IPS-18a (cell line): ENCODE measurements at regions not wholly inside any gene's neighbourhood (a gene's known extent, or its start where the extent isn't known, plus 50 kb on each side); places are given as distances from the start of the nearest gene placed in this dataset.

Experiments
- H3K27ac ChIP-seq: one replicate; pipeline ENCODE4 v1.5.1; 2013; ENCODE audit warnings: low read length
- H3K27me3 ChIP-seq: one replicate; pipeline ENCODE4 v1.6.1; 2013; ENCODE audit warnings: mild to moderate bottlenecking, low read length; ENCODE audit not compliant: control insufficient read depth, insufficient read depth
- H3K36me3 ChIP-seq: one replicate; pipeline ENCODE4 v1.6.1; 2013; ENCODE audit warnings: low read depth, low read length; ENCODE audit not compliant: control insufficient read depth
- H3K4me1 ChIP-seq: one replicate; pipeline ENCODE4 v1.6.1; 2013; ENCODE audit warnings: low read depth, low read length; ENCODE audit not compliant: control insufficient read depth
- H3K4me3 ChIP-seq: one replicate; pipeline ENCODE4 v1.5.1; 2013; ENCODE audit warnings: low read length
- H3K9ac ChIP-seq: one replicate; pipeline ENCODE4 v1.6.1; 2013; ENCODE audit warnings: mild to moderate bottlenecking, low read length, moderate library complexity
- H3K9me3 ChIP-seq: one replicate; pipeline ENCODE4 v1.6.1; 2013; ENCODE audit warnings: low read depth, low read length; ENCODE audit not compliant: control insufficient read depth

DNA sequence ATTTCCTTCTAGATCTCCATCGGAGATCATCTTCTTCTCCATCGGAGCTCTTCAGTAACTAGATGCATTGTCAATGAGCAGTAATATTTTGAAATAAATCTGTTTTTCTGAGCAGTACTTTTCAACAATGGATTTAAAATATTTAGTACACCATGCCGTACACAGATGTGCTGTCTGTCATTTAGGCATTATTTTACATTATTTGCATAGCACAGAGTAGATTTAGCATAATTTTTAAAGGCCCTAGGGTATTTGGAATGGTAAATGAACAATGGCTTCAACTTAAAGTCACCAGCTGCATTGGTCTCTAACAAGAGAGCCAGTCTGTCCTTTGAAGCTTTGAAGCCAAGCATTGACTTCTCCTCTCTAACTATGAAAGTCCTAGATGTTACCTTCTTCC lies 95.4 kb upstream of the ANKFN1 start:
- Histone ChIP-seq H3K36me3 (no peaks in the 10 kb centered on the region), H3K27ac (no peak overlapping the region), H3K9me3 (peaks cover under 1% of the 10 kb centered on the region), H3K4me3 (no peak overlapping the region), H3K4me1 (no peaks in the 10 kb centered on the region), H3K9ac (no peak overlapping the region), H3K27me3 (no peaks in the 10 kb centered on the region)

DNA sequence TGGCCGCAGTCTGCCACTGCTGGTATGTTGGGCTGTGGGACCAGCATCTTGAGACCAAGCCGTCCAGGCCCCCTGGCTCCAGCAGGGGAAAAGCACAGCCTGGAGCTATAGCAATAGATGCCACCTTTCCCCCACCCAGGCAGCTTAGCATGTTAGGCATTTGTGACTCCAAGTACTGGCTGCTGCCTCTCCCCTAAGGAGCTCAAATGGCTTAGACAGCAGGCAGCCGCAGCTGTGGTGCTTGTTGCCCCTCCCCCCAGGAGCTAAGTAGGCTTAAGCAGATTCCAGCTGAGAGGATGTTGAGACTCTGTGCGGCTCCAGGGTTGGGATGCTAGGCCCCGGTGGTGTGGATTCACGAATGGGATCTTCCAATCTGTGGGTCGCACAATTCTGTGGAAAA lies 88.8 kb upstream of the ANKFN1 start:
- H3K4me1 ChIP-seq = no peaks in the 10 kb centered on the region
- peaks cover 7% of the 10 kb centered on the region for H3K9me3 ChIP-seq
- no peak overlapping the region for H3K9ac ChIP-seq
- H3K27ac ChIP-seq = no peak overlapping the region
- H3K27me3 ChIP-seq = no peaks in the 10 kb centered on the region
- no peaks in the 10 kb centered on the region for H3K36me3 ChIP-seq
- no peak overlapping the region for H3K4me3 ChIP-seq

DNA sequence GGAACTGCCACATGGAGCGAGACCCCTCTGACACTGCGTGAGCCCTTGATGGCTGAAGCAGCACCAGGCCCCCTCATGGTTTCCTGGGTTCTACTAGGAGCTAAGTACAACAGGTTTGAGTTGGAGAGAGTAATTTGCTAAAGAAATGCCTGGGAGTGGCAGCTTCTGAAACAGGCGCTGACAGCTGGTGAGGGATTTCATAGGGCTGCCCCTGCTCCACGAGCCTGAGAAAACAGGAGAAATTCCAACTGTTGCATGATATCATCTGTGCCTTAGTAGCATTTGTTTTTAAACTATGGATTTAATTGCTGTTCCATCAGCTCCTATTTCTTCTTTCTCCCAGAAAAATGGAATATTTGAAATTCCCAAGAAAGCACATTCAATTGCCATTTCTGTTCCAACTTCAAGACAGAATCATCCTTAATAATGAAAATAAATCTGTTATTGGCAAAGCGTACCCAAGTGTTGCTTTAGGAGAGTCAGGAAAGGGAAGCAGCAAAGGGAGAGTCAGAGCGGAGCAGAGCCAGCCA lies 78.8 kb upstream of the ANKFN1 start:
- no peak overlapping the region for H3K27ac ChIP-seq
- H3K4me1 ChIP-seq = no peaks in the 10 kb centered on the region
- H3K9me3 ChIP-seq = no peaks in the 10 kb centered on the region
- H3K27me3 ChIP-seq = no peaks in the 10 kb centered on the region
- H3K4me3 ChIP-seq = no peak overlapping the region
- no peaks in the 10 kb centered on the region for H3K36me3 ChIP-seq
- no peak overlapping the region for H3K9ac ChIP-seq

GRCh38 chr17:56076980-56077379 lies 76.3 kb upstream of the ANKFN1 start:
- Histone ChIP-seq H3K4me1 (no peaks in the 10 kb centered on the region), H3K27me3 (no peaks in the 10 kb centered on the region), H3K4me3 (no peak overlapping the region), H3K27ac (no peak overlapping the region), H3K9ac (no peak overlapping the region), H3K9me3 (no peaks in the 10 kb centered on the region), H3K36me3 (no peaks in the 10 kb centered on the region)

- Histone ChIP-seq H3K36me3 (no peaks in the 10 kb centered on the region), H3K9ac (no peak overlapping the region)
Observed at GRCh38 chr17:56083475-56083874, 69.8 kb upstream of the ANKFN1 start.

DNA sequence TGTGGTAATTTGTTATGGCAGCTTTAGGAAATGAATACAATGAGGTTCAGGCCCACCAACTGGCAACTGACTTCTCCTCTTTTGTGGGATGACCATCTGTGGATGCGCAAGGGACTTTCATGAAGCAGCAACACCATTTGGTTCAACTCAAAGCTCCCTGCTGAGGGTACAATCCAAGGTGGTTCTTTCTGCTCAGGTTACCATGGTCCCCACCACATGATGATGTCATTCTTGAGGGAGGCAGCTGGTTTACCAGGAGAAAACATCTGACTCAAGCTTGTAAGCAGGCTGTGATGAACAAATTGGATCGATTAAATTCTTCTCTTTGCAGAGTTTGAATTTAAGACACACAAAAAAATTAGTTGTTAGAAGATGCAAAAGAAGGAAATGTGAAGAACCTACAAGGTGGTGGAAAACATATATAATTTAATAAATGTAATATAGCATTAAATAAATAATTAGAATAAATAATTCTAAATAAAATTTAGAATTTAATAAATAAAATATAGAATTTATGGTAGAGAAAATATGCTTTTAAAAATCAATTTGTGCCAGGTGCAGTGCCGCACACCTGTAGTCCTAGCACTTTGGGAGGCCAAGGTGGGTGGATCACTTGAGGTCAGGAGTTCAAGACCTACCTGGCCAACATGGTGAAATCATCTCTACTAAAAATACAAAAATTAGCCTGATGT lies 67.6 kb upstream of the ANKFN1 start:
- H3K9ac ChIP-seq = no peak overlapping the region
- H3K9me3 ChIP-seq = no peaks in the 10 kb centered on the region
- no peaks in the 10 kb centered on the region for H3K4me1 ChIP-seq
- H3K4me3 ChIP-seq = no peak overlapping the region
- no peaks in the 10 kb centered on the region for H3K27me3 ChIP-seq
- H3K27ac ChIP-seq = no peak overlapping the region
- H3K36me3 ChIP-seq = no peaks in the 10 kb centered on the region

More at GRCh38 chr17:56083475-56083874, 69.8 kb upstream of the ANKFN1 start:
- H3K4me1 ChIP-seq = no peaks in the 10 kb centered on the region
- no peak overlapping the region for H3K27ac ChIP-seq
- H3K9me3 ChIP-seq = no peaks in the 10 kb centered on the region
- no peak overlapping the region for H3K4me3 ChIP-seq
- H3K27me3 ChIP-seq = no peaks in the 10 kb centered on the region

DNA sequence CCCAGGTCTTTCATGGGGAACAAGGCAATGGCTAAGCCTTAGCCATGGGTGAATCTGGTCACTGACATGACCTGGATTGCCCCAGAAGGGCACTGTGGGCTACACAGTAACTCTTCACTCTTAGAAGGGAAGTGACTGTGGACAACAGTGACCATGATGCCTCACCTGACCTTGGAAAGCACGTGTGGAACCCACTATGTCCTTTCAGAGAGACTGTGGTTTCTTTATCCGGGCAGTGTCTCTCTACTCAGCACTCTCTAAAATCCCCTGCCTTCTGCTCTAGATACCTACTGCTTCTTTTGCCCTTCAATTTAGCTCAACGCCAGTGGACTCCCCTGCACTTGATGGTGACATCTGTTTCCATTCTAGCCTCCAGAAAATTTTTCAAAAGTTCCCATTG lies 66.1 kb upstream of the ANKFN1 start:
- no peak overlapping the region for H3K9ac ChIP-seq
- H3K27ac ChIP-seq = no peak overlapping the region
- no peaks in the 10 kb centered on the region for H3K27me3 ChIP-seq
- no peaks in the 10 kb centered on the region for H3K4me1 ChIP-seq
- no peaks in the 10 kb centered on the region for H3K36me3 ChIP-seq
- H3K4me3 ChIP-seq = no peak overlapping the region
- H3K9me3 ChIP-seq = no peaks in the 10 kb centered on the region

- no peak overlapping the region for H3K4me3 ChIP-seq
- no peaks in the 10 kb centered on the region for H3K4me1 ChIP-seq
- H3K9me3 ChIP-seq = no peaks in the 10 kb centered on the region
- no peak overlapping the region for H3K27ac ChIP-seq
- H3K27me3 ChIP-seq = no peaks in the 10 kb centered on the region
- H3K9ac ChIP-seq = no peak overlapping the region
- H3K36me3 ChIP-seq = no peaks in the 10 kb centered on the region
Observed at GRCh38 chr17:56096026-56096810, 57.1 kb upstream of the ANKFN1 start.

DNA sequence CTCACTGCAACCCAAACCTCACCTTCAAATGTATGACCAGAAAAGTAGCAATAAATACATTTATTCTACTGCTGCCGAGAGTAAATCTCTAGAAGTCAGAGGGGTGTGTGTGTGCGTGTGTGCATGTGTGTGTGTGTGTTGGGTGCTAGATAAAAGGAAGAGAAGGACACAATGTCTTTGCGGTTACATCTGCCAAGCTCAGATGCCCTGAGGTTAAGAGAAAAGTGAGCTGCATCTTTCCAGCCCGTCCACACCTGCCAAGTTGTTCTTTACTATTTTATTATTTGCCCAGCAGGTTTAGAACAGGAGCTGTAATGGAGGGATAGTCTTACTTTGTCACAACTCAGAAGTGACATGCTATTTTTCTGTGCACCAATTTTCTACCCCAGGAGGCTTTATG lies 54.5 kb upstream of the ANKFN1 start:
- Histone ChIP-seq H3K9me3 (no peaks in the 10 kb centered on the region), H3K4me1 (no peaks in the 10 kb centered on the region), H3K36me3 (no peaks in the 10 kb centered on the region), H3K27ac (no peak overlapping the region), H3K4me3 (no peak overlapping the region), H3K27me3 (no peaks in the 10 kb centered on the region), H3K9ac (no peak overlapping the region)

DNA sequence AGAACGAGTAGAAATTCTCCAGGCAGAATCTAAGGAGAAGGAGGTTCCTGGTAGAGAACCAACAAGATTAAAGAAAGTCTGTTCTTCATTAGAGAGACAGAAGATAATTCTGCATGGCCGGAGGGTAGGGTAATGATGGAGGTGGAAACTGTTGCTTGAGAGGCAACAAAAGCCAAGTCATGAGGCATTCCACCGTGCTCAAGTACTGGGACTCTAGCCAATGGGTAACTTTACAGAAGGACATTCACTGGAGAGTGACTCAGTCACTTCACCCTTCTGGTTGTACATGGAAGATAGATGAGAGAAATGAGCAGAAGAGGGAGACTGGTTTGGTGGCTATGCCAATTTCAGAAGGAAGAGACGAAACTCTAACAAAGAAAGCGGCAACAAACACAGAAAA lies 53.6 kb upstream of the ANKFN1 start:
- Histone ChIP-seq H3K4me1 (no peaks in the 10 kb centered on the region), H3K27ac (no peak overlapping the region), H3K9me3 (no peaks in the 10 kb centered on the region), H3K36me3 (no peaks in the 10 kb centered on the region), H3K9ac (no peak overlapping the region), H3K27me3 (no peaks in the 10 kb centered on the region), H3K4me3 (no peak overlapping the region)
